ENCODE measurements at regions not wholly inside any gene's neighbourhood (a gene's known extent, or its start where the extent isn't known, plus 50 kb on each side); places are given as distances from the start of the nearest gene placed in this dataset.

GRCh38 chr2:60295636-60295962 lies 257.9 kb downstream of the BCL11A start:
- Histone ChIP-seq H2AFZ (ENCODE audit: low read length) (no peak overlapping the region), H3K9me2 (ENCODE audit: low read depth, low read length) (no peaks in the 10 kb centered on the region), H3K27me3 (ENCODE audit: insufficient read depth, low read length) (no peaks in the 10 kb centered on the region), H3K36me3 (ENCODE audit: insufficient read depth, low read length) (no peaks in the 10 kb centered on the region), H3K4me2 (ENCODE audit: low read length) (no peak overlapping the region), H3K4me3 (ENCODE audit: low read depth, low read length, poor library complexity, severe bottlenecking) (no peak overlapping the region), H3K9ac (ENCODE audit: low read length) (no peak overlapping the region), H3F3A (ENCODE audit: insufficient read depth, low read length) (no peaks in the 10 kb centered on the region), H3K27ac (ENCODE audit: low read depth, low read length, poor library complexity, severe bottlenecking) (no peak overlapping the region), H3K79me2 (ENCODE audit: insufficient read depth, low read length) (no peaks in the 10 kb centered on the region), H3K9me3 (ENCODE audit: low read length) (no peaks in the 10 kb centered on the region), H3K4me1 (ENCODE audit: insufficient read depth, low read length, severe bottlenecking) (no peaks in the 10 kb centered on the region), H4K20me1 (ENCODE audit: insufficient read depth, low read length) (no peaks in the 10 kb centered on the region)
- TF ChIP-seq, protein P1, sequence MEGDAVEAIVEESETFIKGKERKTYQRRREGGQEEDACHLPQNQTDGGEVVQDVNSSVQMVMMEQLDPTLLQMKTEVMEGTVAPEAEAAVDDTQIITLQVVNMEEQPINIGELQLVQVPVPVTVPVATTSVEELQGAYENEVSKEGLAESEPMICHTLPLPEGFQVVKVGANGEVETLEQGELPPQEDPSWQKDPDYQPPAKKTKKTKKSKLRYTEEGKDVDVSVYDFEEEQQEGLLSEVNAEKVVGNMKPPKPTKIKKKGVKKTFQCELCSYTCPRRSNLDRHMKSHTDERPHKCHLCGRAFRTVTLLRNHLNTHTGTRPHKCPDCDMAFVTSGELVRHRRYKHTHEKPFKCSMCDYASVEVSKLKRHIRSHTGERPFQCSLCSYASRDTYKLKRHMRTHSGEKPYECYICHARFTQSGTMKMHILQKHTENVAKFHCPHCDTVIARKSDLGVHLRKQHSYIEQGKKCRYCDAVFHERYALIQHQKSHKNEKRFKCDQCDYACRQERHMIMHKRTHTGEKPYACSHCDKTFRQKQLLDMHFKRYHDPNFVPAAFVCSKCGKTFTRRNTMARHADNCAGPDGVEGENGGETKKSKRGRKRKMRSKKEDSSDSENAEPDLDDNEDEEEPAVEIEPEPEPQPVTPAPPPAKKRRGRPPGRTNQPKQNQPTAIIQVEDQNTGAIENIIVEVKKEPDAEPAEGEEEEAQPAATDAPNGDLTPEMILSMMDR (IDR thresholded peaks at IDR 0.05; ENCODE audit: low read length) = no peak
- TF ChIP-seq EZH2 (IDR thresholded peaks at IDR 0.05; ENCODE audit: borderline replicate concordance, low read length) = no peak

GRCh38 chr2:60294901-60295635 lies 258.4 kb downstream of the BCL11A start:
- no peaks in the 10 kb centered on the region for H3K79me2 ChIP-seq (ENCODE audit: insufficient read depth, low read length)
- no peaks in the 10 kb centered on the region for H3F3A ChIP-seq (ENCODE audit: insufficient read depth, low read length)
- H3K36me3 ChIP-seq (ENCODE audit: insufficient read depth, low read length) = no peaks in the 10 kb centered on the region
- no peaks in the 10 kb centered on the region for H3K27me3 ChIP-seq (ENCODE audit: insufficient read depth, low read length)
- H3K9me3 ChIP-seq (ENCODE audit: low read length) = no peaks in the 10 kb centered on the region
- H3K9ac ChIP-seq (ENCODE audit: low read length) = no peak overlapping the region
- no peak overlapping the region for H2AFZ ChIP-seq (ENCODE audit: low read length)
- no peaks in the 10 kb centered on the region for H4K20me1 ChIP-seq (ENCODE audit: insufficient read depth, low read length)
- no peak overlapping the region for H3K27ac ChIP-seq (ENCODE audit: low read depth, low read length, poor library complexity, severe bottlenecking)
- H3K4me1 ChIP-seq (ENCODE audit: insufficient read depth, low read length, severe bottlenecking) = no peaks in the 10 kb centered on the region
- no peak overlapping the region for H3K4me2 ChIP-seq (ENCODE audit: low read length)
- no peaks in the 10 kb centered on the region for H3K9me2 ChIP-seq (ENCODE audit: low read depth, low read length)
- TF ChIP-seq, protein P1 (IDR thresholded peaks at IDR 0.05; ENCODE audit: low read length) = no peak
- no peak for TF ChIP-seq EZH2 (IDR thresholded peaks at IDR 0.05; ENCODE audit: borderline replicate concordance, low read length)
- no peak overlapping the region for H3K4me3 ChIP-seq (ENCODE audit: low read depth, low read length, poor library complexity, severe bottlenecking)

- H3K4me3 ChIP-seq (ENCODE audit: low read depth, low read length, poor library complexity, severe bottlenecking) = no peak overlapping the region
- no peaks in the 10 kb centered on the region for H3F3A ChIP-seq (ENCODE audit: insufficient read depth, low read length)
- H3K27me3 ChIP-seq (ENCODE audit: insufficient read depth, low read length) = no peaks in the 10 kb centered on the region
- no peaks in the 10 kb centered on the region for H3K9me2 ChIP-seq (ENCODE audit: low read depth, low read length)
- H3K27ac ChIP-seq (ENCODE audit: low read depth, low read length, poor library complexity, severe bottlenecking) = no peak overlapping the region
- no peaks in the 10 kb centered on the region for H3K9me3 ChIP-seq (ENCODE audit: low read length)
- no peak overlapping the region for H3K9ac ChIP-seq (ENCODE audit: low read length)
- no peak overlapping the region for H2AFZ ChIP-seq (ENCODE audit: low read length)
- no peaks in the 10 kb centered on the region for H3K79me2 ChIP-seq (ENCODE audit: insufficient read depth, low read length)
- H4K20me1 ChIP-seq (ENCODE audit: insufficient read depth, low read length) = no peaks in the 10 kb centered on the region
- H3K36me3 ChIP-seq (ENCODE audit: insufficient read depth, low read length) = no peaks in the 10 kb centered on the region
- no peaks in the 10 kb centered on the region for H3K4me1 ChIP-seq (ENCODE audit: insufficient read depth, low read length, severe bottlenecking)
- TF ChIP-seq, protein P1 (IDR thresholded peaks at IDR 0.05; ENCODE audit: low read length) = no peak
- TF ChIP-seq EZH2 (IDR thresholded peaks at IDR 0.05; ENCODE audit: borderline replicate concordance, low read length) = no peak
- H3K4me2 ChIP-seq (ENCODE audit: low read length) = no peak overlapping the region
Observed at GRCh38 chr2:60292242-60292641, 261.2 kb downstream of the BCL11A start.

Measured in OCI-LY1 (cell line).